ENCODE measurements at regions not wholly inside any gene's neighbourhood (a gene's known extent, or its start where the extent isn't known, plus 50 kb on each side); places are given as distances from the start of the nearest gene placed in this dataset.

- H3K4me1 ChIP-seq (ENCODE audit: control insufficient read depth, low read depth, low read length) = peaks cover 10% of the 10 kb centered on the region
- no peak overlapping the region for H2BK5ac ChIP-seq (ENCODE audit: low read length)
- DNase-seq = no peak
- no peak overlapping the region for H3K4me3 ChIP-seq (ENCODE audit: low read length)
- H2BK120ac ChIP-seq (ENCODE audit: low read depth, low read length) = no peak overlapping the region
- WGBS (ENCODE audit: extremely low coverage, insufficient coverage, low lambda C conversion rate) = no CpG with 5 or more reads among the region's 10 CpGs
- no peak overlapping the region for H2AK5ac ChIP-seq (ENCODE audit: low read length)
- H3K23ac ChIP-seq (ENCODE audit: low read length) = no peak overlapping the region
- H4K5ac ChIP-seq (ENCODE audit: low read length) = no peak overlapping the region
- no peak overlapping the region for H3K4ac ChIP-seq (ENCODE audit: low read depth, low read length)
- no peak overlapping the region for H4K8ac ChIP-seq (ENCODE audit: low read depth, low read length)
- H3K79me2 ChIP-seq (ENCODE audit: control insufficient read depth, insufficient read depth, low read length) = no peaks in the 10 kb centered on the region
- H3K56ac ChIP-seq (ENCODE audit: low read length) = peak overlapping the region; percentile 34
- no peak overlapping the region for H3K27ac ChIP-seq (ENCODE audit: low read depth, low read length)
- no peaks in the 10 kb centered on the region for H3K79me1 ChIP-seq (ENCODE audit: low read length)
- no peaks in the 10 kb centered on the region for H3K36me3 ChIP-seq (ENCODE audit: control insufficient read depth, insufficient read depth, low read length)
- no peak overlapping the region for H2BK15ac ChIP-seq (replicated peaks; ENCODE audit: low read depth)
- H3K18ac ChIP-seq (ENCODE audit: low read length) = no peak overlapping the region
- H3K27me3 ChIP-seq (ENCODE audit: insufficient read depth, low read length, poor library complexity) = no peaks in the 10 kb centered on the region
- H3K4me2 ChIP-seq (ENCODE audit: low read length) = no peak overlapping the region
- peak overlapping the region; percentile 16 for H3K9ac ChIP-seq (ENCODE audit: low read length)
These were observed 123.3 kb upstream of the SLC1A4 start for GRCh38 chr2:64865831-64866345.

- no peaks in the 10 kb centered on the region for H3K27me3 ChIP-seq (ENCODE audit: insufficient read depth, low read length, poor library complexity)
- DNase-seq = no peak
- H3K27ac ChIP-seq (ENCODE audit: low read depth, low read length) = no peak overlapping the region
These were observed 122.4 kb upstream of the SLC1A4 start for GRCh38 chr2:64866797-64867196.

GRCh38 chr2:64867253-64867996 is 121.8 kb upstream of the SLC1A4 start:
- no peak for DNase-seq
- no peak overlapping the region for H3K23ac ChIP-seq (ENCODE audit: low read length)
- WGBS (ENCODE audit: extremely low coverage, insufficient coverage, low lambda C conversion rate) = no CpG with 5 or more reads among the region's 9 CpGs

More at GRCh38 chr2:64866797-64867196, 122.4 kb upstream of the SLC1A4 start:
- Histone ChIP-seq H3K4me3 (ENCODE audit: low read length) (no peak overlapping the region), H3K56ac (ENCODE audit: low read length) (no peak overlapping the region), H3K4ac (ENCODE audit: low read depth, low read length) (no peak overlapping the region), H2BK5ac (ENCODE audit: low read length) (no peak overlapping the region), H3K4me2 (ENCODE audit: low read length) (no peak overlapping the region), H4K5ac (ENCODE audit: low read length) (no peak overlapping the region), H2BK15ac (replicated peaks; ENCODE audit: low read depth) (no peak overlapping the region), H2AK5ac (ENCODE audit: low read length) (no peak overlapping the region), H3K79me1 (ENCODE audit: low read length) (no peaks in the 10 kb centered on the region), H3K4me1 (ENCODE audit: control insufficient read depth, low read depth, low read length) (peaks cover 3% of the 10 kb centered on the region), H3K23ac (ENCODE audit: low read length) (no peak overlapping the region), H3K36me3 (ENCODE audit: control insufficient read depth, insufficient read depth, low read length) (no peaks in the 10 kb centered on the region), H4K8ac (ENCODE audit: low read depth, low read length) (no peak overlapping the region), H2BK120ac (ENCODE audit: low read depth, low read length) (no peak overlapping the region), H3K18ac (ENCODE audit: low read length) (no peak overlapping the region), H3K79me2 (ENCODE audit: control insufficient read depth, insufficient read depth, low read length) (no peaks in the 10 kb centered on the region), H3K9ac (ENCODE audit: low read length) (no peak overlapping the region)
- no CpG with 5 or more reads among the region's 8 CpGs for WGBS (ENCODE audit: extremely low coverage, insufficient coverage, low lambda C conversion rate)

GRCh38 chr2:64869126-64869525 is 120.1 kb upstream of the SLC1A4 start:
- Histone ChIP-seq H3K36me3 (ENCODE audit: control insufficient read depth, insufficient read depth, low read length) (no peaks in the 10 kb centered on the region), H4K8ac (ENCODE audit: low read depth, low read length) (no peak overlapping the region), H3K27ac (ENCODE audit: low read depth, low read length) (no peak overlapping the region), H3K79me2 (ENCODE audit: control insufficient read depth, insufficient read depth, low read length) (no peaks in the 10 kb centered on the region), H3K79me1 (ENCODE audit: low read length) (no peaks in the 10 kb centered on the region), H2BK15ac (replicated peaks; ENCODE audit: low read depth) (no peak overlapping the region), H4K5ac (ENCODE audit: low read length) (no peak overlapping the region), H3K4me2 (ENCODE audit: low read length) (no peak overlapping the region), H3K27me3 (ENCODE audit: insufficient read depth, low read length, poor library complexity) (no peaks in the 10 kb centered on the region), H3K18ac (ENCODE audit: low read length) (no peak overlapping the region), H3K4ac (ENCODE audit: low read depth, low read length) (no peak overlapping the region), H2BK120ac (ENCODE audit: low read depth, low read length) (no peak overlapping the region), H3K4me1 (ENCODE audit: control insufficient read depth, low read depth, low read length) (peaks cover 1% of the 10 kb centered on the region), H2AK5ac (ENCODE audit: low read length) (no peak overlapping the region), H3K4me3 (ENCODE audit: low read length) (no peak overlapping the region), H2BK5ac (ENCODE audit: low read length) (no peak overlapping the region), H3K56ac (ENCODE audit: low read length) (no peak overlapping the region), H3K9ac (ENCODE audit: low read length) (no peak overlapping the region), H3K23ac (ENCODE audit: low read length) (no peak overlapping the region)
- no CpG with 5 or more reads among the region's 10 CpGs for WGBS (ENCODE audit: extremely low coverage, insufficient coverage, low lambda C conversion rate)
- DNase-seq = no peak

More at GRCh38 chr2:64867253-64867996, 121.8 kb upstream of the SLC1A4 start:
- Histone ChIP-seq H3K79me2 (ENCODE audit: control insufficient read depth, insufficient read depth, low read length) (no peaks in the 10 kb centered on the region), H2BK5ac (ENCODE audit: low read length) (no peak overlapping the region), H3K4me2 (ENCODE audit: low read length) (no peak overlapping the region), H4K8ac (ENCODE audit: low read depth, low read length) (no peak overlapping the region), H2BK15ac (replicated peaks; ENCODE audit: low read depth) (no peak overlapping the region), H3K36me3 (ENCODE audit: control insufficient read depth, insufficient read depth, low read length) (no peaks in the 10 kb centered on the region), H2AK5ac (ENCODE audit: low read length) (no peak overlapping the region), H3K27ac (ENCODE audit: low read depth, low read length) (no peak overlapping the region), H4K5ac (ENCODE audit: low read length) (no peak overlapping the region), H3K4me1 (ENCODE audit: control insufficient read depth, low read depth, low read length) (peaks cover 3% of the 10 kb centered on the region), H3K79me1 (ENCODE audit: low read length) (no peaks in the 10 kb centered on the region), H3K4me3 (ENCODE audit: low read length) (no peak overlapping the region), H2BK120ac (ENCODE audit: low read depth, low read length) (no peak overlapping the region), H3K9ac (ENCODE audit: low read length) (no peak overlapping the region), H3K56ac (ENCODE audit: low read length) (no peak overlapping the region), H3K18ac (ENCODE audit: low read length) (no peak overlapping the region), H3K4ac (ENCODE audit: low read depth, low read length) (no peak overlapping the region), H3K27me3 (ENCODE audit: insufficient read depth, low read length, poor library complexity) (no peaks in the 10 kb centered on the region)

- Histone ChIP-seq H3K18ac (ENCODE audit: low read length) (no peak overlapping the region), H3K9ac (ENCODE audit: low read length) (no peak overlapping the region), H2BK5ac (ENCODE audit: low read length) (no peak overlapping the region), H3K4ac (ENCODE audit: low read depth, low read length) (no peak overlapping the region), H3K79me1 (ENCODE audit: low read length) (no peaks in the 10 kb centered on the region), H3K27me3 (ENCODE audit: insufficient read depth, low read length, poor library complexity) (no peaks in the 10 kb centered on the region), H3K4me1 (ENCODE audit: control insufficient read depth, low read depth, low read length) (no peaks in the 10 kb centered on the region), H2BK15ac (replicated peaks; ENCODE audit: low read depth) (no peak overlapping the region), H3K23ac (ENCODE audit: low read length) (no peak overlapping the region), H4K8ac (ENCODE audit: low read depth, low read length) (no peak overlapping the region), H3K4me2 (ENCODE audit: low read length) (no peak overlapping the region), H3K27ac (ENCODE audit: low read depth, low read length) (no peak overlapping the region), H3K79me2 (ENCODE audit: control insufficient read depth, insufficient read depth, low read length) (no peaks in the 10 kb centered on the region), H3K4me3 (ENCODE audit: low read length) (no peak overlapping the region), H3K36me3 (ENCODE audit: control insufficient read depth, insufficient read depth, low read length) (no peaks in the 10 kb centered on the region), H4K5ac (ENCODE audit: low read length) (no peak overlapping the region), H3K56ac (ENCODE audit: low read length) (peak overlapping the region; percentile 58), H2AK5ac (ENCODE audit: low read length) (no peak overlapping the region), H2BK120ac (ENCODE audit: low read depth, low read length) (no peak overlapping the region)
- no CpG with 5 or more reads among the region's 14 CpGs for WGBS (ENCODE audit: extremely low coverage, insufficient coverage, low lambda C conversion rate)
- DNase-seq = peak; percentile 84
These were observed 115.7 kb upstream of the SLC1A4 start for GRCh38 chr2:64873472-64873924.

All from mesendoderm (in vitro differentiated cells).